GM18502 (cell line): ENCODE measurements at regions not wholly inside any gene's neighbourhood (a gene's known extent, or its start where the extent isn't known, plus 50 kb on each side); places are given as distances from the start of the nearest gene placed in this dataset.
"Not testable (repeated sequence)": the region's sequence is repeated elsewhere in the genome, so short reads cannot be mapped to it uniquely, and the experiment has no call there.

ENCODE experiments used
- ATAC-seq: cut with Tn5 transposase; IDR thresholded peaks from one replicate; pipeline ENCODE4 v1.9.1; 2021; ENCODE audit warnings: mild to moderate bottlenecking; ENCODE audit not compliant: unreplicated experiment, poor library complexity

GRCh38 chr5:105304859-105305258 is 1742.3 kb upstream of the NUDT12 start:
- ATAC-seq: no peak

- ATAC-seq: no peak
Observed at GRCh38 chr5:105288946-105289345, 1726.4 kb upstream of the NUDT12 start.

- ATAC-seq: no peak
Observed at GRCh38 chr5:105283134-105283533, 1720.5 kb upstream of the NUDT12 start.

- no peak for ATAC-seq
Observed at GRCh38 chr5:105274079-105274478, 1711.5 kb upstream of the NUDT12 start.

GRCh38 chr5:105263515-105263914 is 1700.9 kb upstream of the NUDT12 start:
- ATAC-seq: no peak

GRCh38 chr5:105259581-105260217 is 1697.1 kb upstream of the NUDT12 start:
- no peak for ATAC-seq

GRCh38 chr5:105238561-105238960 is 1676.0 kb upstream of the NUDT12 start:
- no peak for ATAC-seq

GRCh38 chr5:105230516-105231157 is 1668.0 kb upstream of the NUDT12 start:
- no peak for ATAC-seq

GRCh38 chr5:105218018-105218417 is 1655.4 kb upstream of the NUDT12 start:
- no peak for ATAC-seq

GRCh38 chr5:105213078-105213477 is 1650.5 kb upstream of the NUDT12 start:
- ATAC-seq: no peak

- no peak for ATAC-seq
Observed at GRCh38 chr5:105207066-105207465, 1644.5 kb upstream of the NUDT12 start.

GRCh38 chr5:105197531-105197930 is 1634.9 kb upstream of the NUDT12 start:
- no peak for ATAC-seq

- ATAC-seq: no peak
Observed at GRCh38 chr5:105195765-105196164, 1633.2 kb upstream of the NUDT12 start.

GRCh38 chr5:105172918-105173317 is 1610.3 kb upstream of the NUDT12 start:
- ATAC-seq: no peak

- ATAC-seq: no peak
Observed at GRCh38 chr5:105168806-105169205, 1606.2 kb upstream of the NUDT12 start.

GRCh38 chr5:105167092-105167491 is 1604.5 kb upstream of the NUDT12 start:
- no peak for ATAC-seq

GRCh38 chr5:105163547-105163946 is 1601.0 kb upstream of the NUDT12 start:
- no peak for ATAC-seq

GRCh38 chr5:105162557-105162956 is 1600.0 kb upstream of the NUDT12 start:
- not testable (repeated sequence) for ATAC-seq

GRCh38 chr5:105158526-105158925 is 1595.9 kb upstream of the NUDT12 start:
- ATAC-seq: no peak

- ATAC-seq: no peak
Observed at GRCh38 chr5:105150323-105150722, 1587.7 kb upstream of the NUDT12 start.

- ATAC-seq: no peak
Observed at GRCh38 chr5:105146867-105147266, 1584.3 kb upstream of the NUDT12 start.

- no peak for ATAC-seq
Observed at GRCh38 chr5:105145152-105145551, 1582.6 kb upstream of the NUDT12 start.
